ENCODE measurements at regions not wholly inside any gene's neighbourhood (a gene's known extent, or its start where the extent isn't known, plus 50 kb on each side); places are given as distances from the start of the nearest gene placed in this dataset.

DNA sequence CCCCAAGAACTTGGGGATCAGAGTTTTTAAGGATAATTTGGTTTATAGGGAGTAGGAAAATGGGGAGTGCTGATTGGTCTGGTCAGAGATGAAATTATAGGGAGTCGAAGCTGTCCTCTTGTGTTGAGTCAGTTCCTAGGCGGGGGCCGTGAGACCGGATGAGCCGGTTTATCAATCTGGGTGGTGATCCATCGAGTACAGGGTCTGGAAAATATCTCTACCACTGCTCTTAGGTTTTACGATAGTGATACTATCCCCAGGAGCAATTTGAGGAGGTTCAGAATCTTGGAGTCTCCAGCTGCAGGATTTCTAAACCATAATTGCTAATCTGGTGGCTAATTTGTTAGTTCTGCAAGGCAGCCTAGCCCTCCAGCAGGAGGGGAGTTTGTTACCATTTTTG is 403.4 kb downstream of the CDH11 start:
- H3K9ac ChIP-seq (ENCODE audit: low read depth, low read length) = no peak overlapping the region
- H3K27me3 ChIP-seq (ENCODE audit: control insufficient read depth, insufficient read depth, low read length) = no peaks in the 10 kb centered on the region
- no peaks in the 10 kb centered on the region for H3K4me1 ChIP-seq (ENCODE audit: control insufficient read depth, insufficient read depth, low read length)

GRCh38 chr16:64717871-64718270 is 404.0 kb downstream of the CDH11 start:
- Histone ChIP-seq H3K9ac (ENCODE audit: low read depth, low read length) (no peak overlapping the region), H3K27me3 (ENCODE audit: control insufficient read depth, insufficient read depth, low read length) (no peaks in the 10 kb centered on the region), H3K36me3 (ENCODE audit: insufficient read depth, low read length) (no peaks in the 10 kb centered on the region), H3K9me3 (replicated peaks; ENCODE audit: low read length) (no peaks in the 10 kb centered on the region), H3K4me1 (ENCODE audit: control insufficient read depth, insufficient read depth, low read length) (no peaks in the 10 kb centered on the region), H3K4me3 (ENCODE audit: low read length) (no peak overlapping the region), H3K4me2 (ENCODE audit: low read length) (no peak overlapping the region)

More for the DNA sequence above, 403.4 kb downstream of the CDH11 start:
- no peak overlapping the region for H3K4me3 ChIP-seq (ENCODE audit: low read length)
- no peak overlapping the region for H3K4me2 ChIP-seq (ENCODE audit: low read length)
- H3K36me3 ChIP-seq (ENCODE audit: insufficient read depth, low read length) = no peaks in the 10 kb centered on the region
- no peaks in the 10 kb centered on the region for H3K9me3 ChIP-seq (replicated peaks; ENCODE audit: low read length)

DNA sequence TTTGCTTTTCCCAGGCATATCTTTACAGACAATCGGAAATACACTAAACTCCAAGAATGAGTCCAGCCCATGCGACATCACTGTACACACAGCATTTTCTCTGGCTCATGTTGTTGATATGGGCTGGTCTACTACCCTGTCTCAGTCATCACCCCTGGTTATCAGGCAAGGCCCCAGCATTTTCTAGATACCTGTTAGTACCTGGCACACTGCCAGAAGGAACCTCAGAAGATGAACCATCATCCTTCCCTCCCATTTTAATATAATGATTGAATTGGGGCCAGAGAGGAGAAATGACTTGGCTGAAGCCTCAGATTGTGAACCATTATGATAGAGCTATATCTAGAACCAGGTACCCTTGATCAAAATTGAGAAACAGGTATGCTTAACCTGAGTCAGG is 406.2 kb downstream of the CDH11 start:
- H3K36me3 ChIP-seq (ENCODE audit: insufficient read depth, low read length) = no peaks in the 10 kb centered on the region
- H3K4me2 ChIP-seq (ENCODE audit: low read length) = no peak overlapping the region

GRCh38 chr16:64712026-64712425 is 409.8 kb downstream of the CDH11 start:
- Histone ChIP-seq H3K27me3 (ENCODE audit: control insufficient read depth, insufficient read depth, low read length) (no peaks in the 10 kb centered on the region), H3K4me3 (ENCODE audit: low read length) (no peak overlapping the region), H3K4me2 (ENCODE audit: low read length) (no peak overlapping the region), H3K9me3 (replicated peaks; ENCODE audit: low read length) (no peaks in the 10 kb centered on the region), H3K4me1 (ENCODE audit: control insufficient read depth, insufficient read depth, low read length) (peaks cover 15% of the 10 kb centered on the region), H3K36me3 (ENCODE audit: insufficient read depth, low read length) (no peaks in the 10 kb centered on the region), H3K9ac (ENCODE audit: low read depth, low read length) (peak overlapping the region; percentile 27)

More for the DNA sequence above, 406.2 kb downstream of the CDH11 start:
- Histone ChIP-seq H3K9me3 (replicated peaks; ENCODE audit: low read length) (no peaks in the 10 kb centered on the region), H3K9ac (ENCODE audit: low read depth, low read length) (no peak overlapping the region), H3K4me1 (ENCODE audit: control insufficient read depth, insufficient read depth, low read length) (peaks cover 13% of the 10 kb centered on the region), H3K4me3 (ENCODE audit: low read length) (no peak overlapping the region), H3K27me3 (ENCODE audit: control insufficient read depth, insufficient read depth, low read length) (no peaks in the 10 kb centered on the region)

GRCh38 chr16:64711596-64711995 is 410.3 kb downstream of the CDH11 start:
- Histone ChIP-seq H3K36me3 (ENCODE audit: insufficient read depth, low read length) (no peaks in the 10 kb centered on the region), H3K4me1 (ENCODE audit: control insufficient read depth, insufficient read depth, low read length) (peaks cover 15% of the 10 kb centered on the region), H3K9me3 (replicated peaks; ENCODE audit: low read length) (no peaks in the 10 kb centered on the region), H3K27me3 (ENCODE audit: control insufficient read depth, insufficient read depth, low read length) (no peaks in the 10 kb centered on the region), H3K9ac (ENCODE audit: low read depth, low read length) (peak overlapping the region; percentile 27), H3K4me2 (ENCODE audit: low read length) (peak overlapping the region; percentile 22), H3K4me3 (ENCODE audit: low read length) (peak overlapping the region; percentile 1)

GRCh38 chr16:64711026-64711425 is 410.8 kb downstream of the CDH11 start:
- peak overlapping the region; percentile 1 for H3K4me3 ChIP-seq (ENCODE audit: low read length)
- peak overlapping the region; percentile 27 for H3K9ac ChIP-seq (ENCODE audit: low read depth, low read length)
- no peaks in the 10 kb centered on the region for H3K27me3 ChIP-seq (ENCODE audit: control insufficient read depth, insufficient read depth, low read length)
- H3K36me3 ChIP-seq (ENCODE audit: insufficient read depth, low read length) = no peaks in the 10 kb centered on the region
- peaks cover 15% of the 10 kb centered on the region for H3K4me1 ChIP-seq (ENCODE audit: control insufficient read depth, insufficient read depth, low read length)
- H3K9me3 ChIP-seq (replicated peaks; ENCODE audit: low read length) = no peaks in the 10 kb centered on the region
- H3K4me2 ChIP-seq (ENCODE audit: low read length) = peak overlapping the region; percentile 22

GRCh38 chr16:64705443-64705842 is 416.4 kb downstream of the CDH11 start:
- Histone ChIP-seq H3K27me3 (ENCODE audit: control insufficient read depth, insufficient read depth, low read length) (no peaks in the 10 kb centered on the region), H3K4me3 (ENCODE audit: low read length) (no peak overlapping the region), H3K9me3 (replicated peaks; ENCODE audit: low read length) (no peaks in the 10 kb centered on the region), H3K4me2 (ENCODE audit: low read length) (no peak overlapping the region), H3K9ac (ENCODE audit: low read depth, low read length) (no peak overlapping the region), H3K4me1 (ENCODE audit: control insufficient read depth, insufficient read depth, low read length) (peaks cover under 1% of the 10 kb centered on the region), H3K36me3 (ENCODE audit: insufficient read depth, low read length) (no peaks in the 10 kb centered on the region)

DNA sequence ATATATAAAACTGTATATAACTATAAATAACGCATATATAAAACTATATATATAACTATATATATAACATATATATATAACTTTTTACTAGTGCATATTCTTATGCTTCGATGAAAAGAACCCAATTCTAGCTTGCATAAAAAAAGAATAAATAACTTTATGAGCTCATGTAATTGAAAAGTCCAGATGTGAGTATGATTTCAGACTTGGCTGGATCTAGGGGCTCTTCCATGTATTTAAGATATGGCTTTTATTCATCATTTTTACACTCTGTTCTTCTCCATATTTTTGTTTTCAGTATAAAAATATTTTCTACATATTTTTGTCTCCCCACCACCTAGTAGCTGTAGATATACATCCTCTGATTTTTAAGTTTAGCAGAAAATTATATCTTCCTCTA is 417.5 kb downstream of the CDH11 start:
- Histone ChIP-seq H3K4me2 (ENCODE audit: low read length) (no peak overlapping the region), H3K36me3 (ENCODE audit: insufficient read depth, low read length) (no peaks in the 10 kb centered on the region), H3K4me1 (ENCODE audit: control insufficient read depth, insufficient read depth, low read length) (no peaks in the 10 kb centered on the region), H3K27me3 (ENCODE audit: control insufficient read depth, insufficient read depth, low read length) (no peaks in the 10 kb centered on the region), H3K4me3 (ENCODE audit: low read length) (no peak overlapping the region), H3K9ac (ENCODE audit: low read depth, low read length) (no peak overlapping the region), H3K9me3 (replicated peaks; ENCODE audit: low read length) (no peaks in the 10 kb centered on the region)

- Histone ChIP-seq H3K4me3 (ENCODE audit: low read length) (no peak overlapping the region), H3K36me3 (ENCODE audit: insufficient read depth, low read length) (no peaks in the 10 kb centered on the region), H3K9me3 (replicated peaks; ENCODE audit: low read length) (no peaks in the 10 kb centered on the region), H3K4me1 (ENCODE audit: control insufficient read depth, insufficient read depth, low read length) (no peaks in the 10 kb centered on the region), H3K9ac (ENCODE audit: low read depth, low read length) (no peak overlapping the region), H3K4me2 (ENCODE audit: low read length) (no peak overlapping the region), H3K27me3 (ENCODE audit: control insufficient read depth, insufficient read depth, low read length) (no peaks in the 10 kb centered on the region)
Observed at GRCh38 chr16:64702415-64702814, 419.4 kb downstream of the CDH11 start.

DNA sequence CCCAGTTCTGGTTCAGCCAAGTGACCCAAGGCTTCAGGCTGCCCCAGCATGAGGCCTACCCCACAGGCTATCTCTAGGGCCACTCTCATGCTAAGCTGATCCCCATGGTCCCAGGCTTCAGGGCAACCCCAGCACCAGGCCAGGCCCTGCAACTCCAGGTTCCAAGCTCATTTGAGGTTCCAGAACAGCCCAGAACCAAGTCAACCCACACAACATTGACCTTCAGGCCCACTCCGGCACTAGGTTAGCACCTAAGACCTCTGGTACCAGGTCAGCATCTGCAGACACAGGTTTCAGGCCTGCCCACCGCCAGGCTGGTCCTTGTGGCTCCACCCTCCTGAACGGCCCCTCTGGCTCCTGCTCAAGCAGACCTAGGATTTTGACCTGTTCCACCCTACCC is 421.2 kb downstream of the CDH11 start:
- Histone ChIP-seq H3K36me3 (ENCODE audit: insufficient read depth, low read length) (no peaks in the 10 kb centered on the region), H3K9me3 (replicated peaks; ENCODE audit: low read length) (no peaks in the 10 kb centered on the region), H3K4me1 (ENCODE audit: control insufficient read depth, insufficient read depth, low read length) (no peaks in the 10 kb centered on the region), H3K4me2 (ENCODE audit: low read length) (no peak overlapping the region), H3K27me3 (ENCODE audit: control insufficient read depth, insufficient read depth, low read length) (no peaks in the 10 kb centered on the region), H3K9ac (ENCODE audit: low read depth, low read length) (no peak overlapping the region), H3K4me3 (ENCODE audit: low read length) (no peak overlapping the region)

- peaks cover 7% of the 10 kb centered on the region for H3K4me1 ChIP-seq (ENCODE audit: control insufficient read depth, insufficient read depth, low read length)
- no peaks in the 10 kb centered on the region for H3K27me3 ChIP-seq (ENCODE audit: control insufficient read depth, insufficient read depth, low read length)
- no peaks in the 10 kb centered on the region for H3K9me3 ChIP-seq (replicated peaks; ENCODE audit: low read length)
- H3K4me3 ChIP-seq (ENCODE audit: low read length) = no peak overlapping the region
- no peak overlapping the region for H3K4me2 ChIP-seq (ENCODE audit: low read length)
- no peaks in the 10 kb centered on the region for H3K36me3 ChIP-seq (ENCODE audit: insufficient read depth, low read length)
- H3K9ac ChIP-seq (ENCODE audit: low read depth, low read length) = no peak overlapping the region
Observed at GRCh38 chr16:64696866-64697265, 425.0 kb downstream of the CDH11 start.

- Histone ChIP-seq H3K27me3 (ENCODE audit: control insufficient read depth, insufficient read depth, low read length) (no peaks in the 10 kb centered on the region), H3K36me3 (ENCODE audit: insufficient read depth, low read length) (no peaks in the 10 kb centered on the region), H3K4me3 (ENCODE audit: low read length) (no peak overlapping the region), H3K9me3 (replicated peaks; ENCODE audit: low read length) (no peaks in the 10 kb centered on the region), H3K9ac (ENCODE audit: low read depth, low read length) (no peak overlapping the region), H3K4me1 (ENCODE audit: control insufficient read depth, insufficient read depth, low read length) (peaks cover 7% of the 10 kb centered on the region), H3K4me2 (ENCODE audit: low read length) (no peak overlapping the region)
Observed at GRCh38 chr16:64695684-64696083, 426.2 kb downstream of the CDH11 start.
